ENCODE measurements at regions not wholly inside any gene's neighbourhood (a gene's known extent, or its start where the extent isn't known, plus 50 kb on each side); places are given as distances from the start of the nearest gene placed in this dataset.

DNA sequence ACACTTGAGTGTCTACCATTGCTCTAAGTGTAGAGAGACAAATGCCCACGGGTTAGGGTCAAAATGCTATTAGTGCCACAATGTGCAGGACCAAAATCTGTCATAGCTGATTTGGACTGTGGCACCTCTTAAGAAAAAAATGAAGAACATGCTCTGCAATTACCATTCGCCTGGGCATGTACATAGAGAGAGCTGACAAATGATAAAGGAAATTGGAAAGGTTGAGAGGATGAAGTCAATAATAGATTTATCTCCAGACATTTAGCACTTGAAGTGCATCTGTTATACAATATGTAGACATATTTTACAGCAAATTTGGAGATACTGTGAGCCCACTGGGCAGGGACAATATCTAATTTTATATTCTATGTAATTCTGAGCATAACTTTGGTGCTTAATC, 804.4 kb downstream of the SATB2 start:
- Histone ChIP-seq H3K9me3 (ENCODE audit: insufficient read depth, low read length) (no peaks in the 10 kb centered on the region), H3K36me3 (ENCODE audit: insufficient read depth, insufficient read length, low read length) (no peaks in the 10 kb centered on the region), H3K27me3 (ENCODE audit: insufficient read depth, insufficient read length) (no peaks in the 10 kb centered on the region), H3K9ac (ENCODE audit: insufficient read length, low read depth) (no peak overlapping the region), H3K4me3 (ENCODE audit: insufficient read length, low read depth) (no peak overlapping the region), H3K4me1 (ENCODE audit: insufficient read depth, insufficient read length) (no peaks in the 10 kb centered on the region)
- TF ChIP-seq YY1 (IDR thresholded peaks at IDR 0.05; ENCODE audit: insufficient read depth, insufficient read length) = no peak
- TF ChIP-seq SUZ12 (IDR thresholded peaks at IDR 0.05; ENCODE audit: extremely low read depth, insufficient read depth, insufficient read length) = no peak
- no peak for TF ChIP-seq ZNF274 (IDR thresholded peaks at IDR 0.05; ENCODE audit: low read depth, low read length)
- no peak for DNase-seq (ENCODE audit: low read depth, low spot score)

DNA sequence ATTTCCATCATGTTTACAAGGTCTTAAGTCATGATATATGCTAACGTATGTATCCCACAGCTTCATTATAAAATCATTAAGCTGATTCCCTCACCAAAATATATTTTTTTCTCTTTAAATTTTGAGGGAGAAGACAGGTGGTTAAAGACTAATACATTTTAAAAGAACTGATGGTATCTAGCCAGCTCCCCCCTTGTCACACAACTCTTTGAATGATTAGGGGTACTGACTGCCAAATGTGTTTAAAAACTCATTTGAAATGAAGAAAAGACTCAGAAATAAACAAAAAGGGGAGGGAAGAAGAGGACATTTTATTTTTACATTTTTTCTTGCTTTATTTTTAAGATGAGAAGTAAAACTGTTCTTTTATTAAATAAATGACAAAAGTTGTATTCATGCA, 805.3 kb downstream of the SATB2 start:
- Histone ChIP-seq H3K9ac (ENCODE audit: insufficient read length, low read depth) (no peak overlapping the region), H3K27me3 (ENCODE audit: insufficient read depth, insufficient read length) (no peaks in the 10 kb centered on the region), H3K4me1 (ENCODE audit: insufficient read depth, insufficient read length) (no peaks in the 10 kb centered on the region), H3K4me3 (ENCODE audit: insufficient read length, low read depth) (no peak overlapping the region), H3K36me3 (ENCODE audit: insufficient read depth, insufficient read length, low read length) (no peaks in the 10 kb centered on the region), H3K9me3 (ENCODE audit: insufficient read depth, low read length) (no peaks in the 10 kb centered on the region)
- no peak for TF ChIP-seq YY1 (IDR thresholded peaks at IDR 0.05; ENCODE audit: insufficient read depth, insufficient read length)
- DNase-seq (ENCODE audit: low read depth, low spot score) = no peak

DNA sequence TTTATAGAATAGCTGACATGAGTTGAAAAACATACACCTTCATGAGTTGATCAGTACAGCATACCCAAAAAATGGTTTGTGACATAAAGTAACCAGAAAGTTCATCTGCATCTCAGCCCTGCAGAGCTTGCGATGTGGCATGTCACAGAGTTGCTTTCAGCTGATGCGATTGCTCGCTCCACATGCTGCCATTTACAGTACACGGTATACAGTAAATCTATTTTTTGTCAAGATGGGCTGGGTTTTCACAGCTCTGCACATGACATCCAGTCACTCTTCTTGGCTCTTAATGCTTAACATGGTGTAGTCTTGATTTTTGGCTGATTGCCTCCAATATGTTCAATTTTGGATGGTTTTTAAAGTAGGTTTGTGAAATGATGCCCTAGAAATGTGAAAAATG, 811.9 kb downstream of the SATB2 start:
- no peaks in the 10 kb centered on the region for H3K4me1 ChIP-seq (ENCODE audit: insufficient read depth, insufficient read length)
- no peak overlapping the region for H3K4me3 ChIP-seq (ENCODE audit: insufficient read length, low read depth)
- H3K27me3 ChIP-seq (ENCODE audit: insufficient read depth, insufficient read length) = no peaks in the 10 kb centered on the region
- no peak overlapping the region for H3K9ac ChIP-seq (ENCODE audit: insufficient read length, low read depth)
- no peaks in the 10 kb centered on the region for H3K9me3 ChIP-seq (ENCODE audit: insufficient read depth, low read length)
- TF ChIP-seq SUZ12 (IDR thresholded peaks at IDR 0.05; ENCODE audit: extremely low read depth, insufficient read depth, insufficient read length) = no peak
- TF ChIP-seq YY1 (IDR thresholded peaks at IDR 0.05; ENCODE audit: insufficient read depth, insufficient read length) = no peak
- no peak for TF ChIP-seq ZNF274 (IDR thresholded peaks at IDR 0.05; ENCODE audit: low read depth, low read length)
- DNase-seq (ENCODE audit: low read depth, low spot score) = no peak
- no peaks in the 10 kb centered on the region for H3K36me3 ChIP-seq (ENCODE audit: insufficient read depth, insufficient read length, low read length)

DNA sequence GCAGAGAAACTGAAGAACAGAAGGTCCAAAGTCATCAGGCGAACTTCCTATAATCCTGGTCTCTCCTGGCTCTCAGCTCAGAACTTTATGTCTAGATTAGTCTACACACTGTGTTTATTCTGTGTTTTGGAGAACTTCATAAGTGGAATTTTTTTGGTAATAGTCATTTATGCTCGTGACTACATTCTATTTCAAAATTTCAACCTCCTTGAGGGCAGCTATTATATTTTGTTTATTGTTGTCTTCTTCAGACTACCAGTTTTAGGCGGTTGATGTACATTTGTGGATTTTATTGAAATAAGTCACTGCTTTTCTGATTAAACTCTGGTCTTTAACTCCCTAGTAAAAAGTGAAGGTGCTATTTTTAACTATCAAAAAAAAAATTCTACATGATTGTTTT, 816.6 kb downstream of the SATB2 start:
- no peak overlapping the region for H3K9ac ChIP-seq (ENCODE audit: insufficient read length, low read depth)
- H3K4me1 ChIP-seq (ENCODE audit: insufficient read depth, insufficient read length) = no peaks in the 10 kb centered on the region
- no peaks in the 10 kb centered on the region for H3K36me3 ChIP-seq (ENCODE audit: insufficient read depth, insufficient read length, low read length)
- H3K4me3 ChIP-seq (ENCODE audit: insufficient read length, low read depth) = no peak overlapping the region
- DNase-seq (ENCODE audit: low read depth, low spot score) = no peak
- no peaks in the 10 kb centered on the region for H3K9me3 ChIP-seq (ENCODE audit: insufficient read depth, low read length)
- no peaks in the 10 kb centered on the region for H3K27me3 ChIP-seq (ENCODE audit: insufficient read depth, insufficient read length)
- TF ChIP-seq YY1 (IDR thresholded peaks at IDR 0.05; ENCODE audit: insufficient read depth, insufficient read length) (no peak), ZNF274 (IDR thresholded peaks at IDR 0.05; ENCODE audit: low read depth, low read length) (no peak), SUZ12 (IDR thresholded peaks at IDR 0.05; ENCODE audit: extremely low read depth, insufficient read depth, insufficient read length) (no peak)

DNA sequence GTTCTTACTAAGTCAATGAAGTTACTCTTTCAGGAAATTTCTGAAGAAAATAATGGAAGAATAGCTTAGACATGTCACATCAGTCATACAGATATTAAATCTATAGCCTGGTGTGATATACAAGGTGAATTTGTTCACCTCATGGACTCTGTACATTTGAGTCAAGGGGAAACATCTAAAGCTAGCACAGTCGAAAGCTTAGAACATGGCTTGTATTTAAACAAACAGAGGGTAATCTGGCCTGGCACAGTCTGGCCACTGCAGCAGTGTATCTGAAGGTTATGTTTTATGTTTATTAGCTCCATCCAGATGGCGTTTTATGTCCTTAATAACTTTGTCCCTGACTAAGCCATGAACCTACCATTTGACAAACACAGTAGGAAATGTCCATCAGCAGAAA, 817.3 kb downstream of the SATB2 start:
- no peaks in the 10 kb centered on the region for H3K36me3 ChIP-seq (ENCODE audit: insufficient read depth, insufficient read length, low read length)
- H3K9me3 ChIP-seq (ENCODE audit: insufficient read depth, low read length) = no peaks in the 10 kb centered on the region
- H3K4me3 ChIP-seq (ENCODE audit: insufficient read length, low read depth) = no peak overlapping the region
- H3K27me3 ChIP-seq (ENCODE audit: insufficient read depth, insufficient read length) = no peaks in the 10 kb centered on the region
- DNase-seq (ENCODE audit: low read depth, low spot score) = no peak
- TF ChIP-seq SUZ12 (IDR thresholded peaks at IDR 0.05; ENCODE audit: extremely low read depth, insufficient read depth, insufficient read length) (no peak), YY1 (IDR thresholded peaks at IDR 0.05; ENCODE audit: insufficient read depth, insufficient read length) (no peak), ZNF274 (IDR thresholded peaks at IDR 0.05; ENCODE audit: low read depth, low read length) (no peak)
- H3K9ac ChIP-seq (ENCODE audit: insufficient read length, low read depth) = no peak overlapping the region
- H3K4me1 ChIP-seq (ENCODE audit: insufficient read depth, insufficient read length) = no peaks in the 10 kb centered on the region

DNA sequence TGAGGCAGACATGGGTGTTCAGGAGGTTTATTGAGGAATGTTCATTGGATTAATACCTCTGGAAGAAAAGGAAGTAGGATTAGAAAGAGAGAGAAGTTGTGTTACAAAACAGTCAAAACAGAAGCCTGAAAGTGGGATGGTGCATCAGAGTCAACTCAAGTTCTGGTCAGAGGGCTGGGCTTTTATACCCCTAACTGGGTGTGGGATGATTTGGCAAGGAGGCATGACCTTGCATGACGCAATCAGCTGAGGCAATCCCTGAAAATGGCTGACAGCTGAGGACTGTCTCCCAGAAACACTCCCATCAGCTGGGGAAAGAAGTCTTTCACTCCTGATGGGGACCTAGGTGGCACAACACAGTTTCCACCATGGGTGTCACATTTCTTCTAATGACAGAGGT, 818.2 kb downstream of the SATB2 start:
- no peak overlapping the region for H3K4me3 ChIP-seq (ENCODE audit: insufficient read length, low read depth)
- H3K9me3 ChIP-seq (ENCODE audit: insufficient read depth, low read length) = no peaks in the 10 kb centered on the region
- TF ChIP-seq SUZ12 (IDR thresholded peaks at IDR 0.05; ENCODE audit: extremely low read depth, insufficient read depth, insufficient read length) (no peak), YY1 (IDR thresholded peaks at IDR 0.05; ENCODE audit: insufficient read depth, insufficient read length) (no peak), ZNF274 (IDR thresholded peaks at IDR 0.05; ENCODE audit: low read depth, low read length) (no peak)
- H3K9ac ChIP-seq (ENCODE audit: insufficient read length, low read depth) = no peak overlapping the region
- no peaks in the 10 kb centered on the region for H3K27me3 ChIP-seq (ENCODE audit: insufficient read depth, insufficient read length)
- DNase-seq (ENCODE audit: low read depth, low spot score) = no peak
- H3K4me1 ChIP-seq (ENCODE audit: insufficient read depth, insufficient read length) = no peaks in the 10 kb centered on the region
- no peaks in the 10 kb centered on the region for H3K36me3 ChIP-seq (ENCODE audit: insufficient read depth, insufficient read length, low read length)

DNA sequence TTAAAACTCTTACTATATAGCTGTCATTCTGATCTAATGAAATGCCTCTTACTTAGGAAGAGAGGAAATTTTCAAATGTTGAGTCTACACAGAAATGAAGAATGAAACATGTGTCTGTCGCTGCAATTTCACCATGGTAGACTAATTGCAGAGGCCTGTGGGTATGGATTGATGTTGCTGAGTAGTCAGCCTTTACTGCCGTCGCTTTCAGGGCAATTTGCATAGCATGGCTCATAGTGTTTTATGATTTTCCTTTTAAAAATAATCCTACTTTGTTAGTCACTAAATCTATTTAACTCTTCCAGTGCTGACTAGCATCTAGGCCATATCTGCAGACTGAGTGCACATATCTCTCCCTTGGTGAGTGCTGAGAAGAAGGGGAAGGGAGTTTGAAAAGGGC, 819.2 kb downstream of the SATB2 start:
- Histone ChIP-seq H3K36me3 (ENCODE audit: insufficient read depth, insufficient read length, low read length) (no peaks in the 10 kb centered on the region), H3K9me3 (ENCODE audit: insufficient read depth, low read length) (no peaks in the 10 kb centered on the region), H3K4me1 (ENCODE audit: insufficient read depth, insufficient read length) (no peaks in the 10 kb centered on the region), H3K9ac (ENCODE audit: insufficient read length, low read depth) (no peak overlapping the region), H3K4me3 (ENCODE audit: insufficient read length, low read depth) (no peak overlapping the region), H3K27me3 (ENCODE audit: insufficient read depth, insufficient read length) (no peaks in the 10 kb centered on the region)
- no peak for DNase-seq (ENCODE audit: low read depth, low spot score)
- TF ChIP-seq ZNF274 (IDR thresholded peaks at IDR 0.05; ENCODE audit: low read depth, low read length) = no peak
- no peak for TF ChIP-seq YY1 (IDR thresholded peaks at IDR 0.05; ENCODE audit: insufficient read depth, insufficient read length)
- no peak for TF ChIP-seq SUZ12 (IDR thresholded peaks at IDR 0.05; ENCODE audit: extremely low read depth, insufficient read depth, insufficient read length)

DNA sequence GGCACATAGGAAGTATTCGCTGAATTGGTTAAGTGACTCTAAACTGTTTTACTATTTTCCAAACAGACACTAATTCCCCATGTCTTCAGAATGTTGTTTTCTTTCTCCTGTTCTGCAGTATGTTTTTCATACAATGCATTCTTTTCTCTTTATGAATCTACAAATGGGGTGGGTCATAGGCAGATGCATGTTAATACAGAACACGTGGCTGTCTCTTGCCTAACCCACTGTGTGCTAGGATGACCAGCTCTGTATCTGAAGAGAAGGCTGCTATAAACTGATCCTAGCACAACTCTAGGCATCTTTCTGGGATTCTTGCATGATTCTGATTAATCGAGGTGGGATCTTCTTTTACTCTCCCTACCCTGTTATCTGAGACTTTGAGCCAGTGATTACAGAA, 826.0 kb downstream of the PLCL1 start:
- Histone ChIP-seq H3K4me1 (ENCODE audit: insufficient read depth, insufficient read length) (no peaks in the 10 kb centered on the region), H3K9ac (ENCODE audit: insufficient read length, low read depth) (no peak overlapping the region), H3K27me3 (ENCODE audit: insufficient read depth, insufficient read length) (no peaks in the 10 kb centered on the region), H3K9me3 (ENCODE audit: insufficient read depth, low read length) (no peaks in the 10 kb centered on the region), H3K4me3 (ENCODE audit: insufficient read length, low read depth) (no peak overlapping the region), H3K36me3 (ENCODE audit: insufficient read depth, insufficient read length, low read length) (no peaks in the 10 kb centered on the region)
- DNase-seq (ENCODE audit: low read depth, low spot score) = no peak
- no peak for TF ChIP-seq YY1 (IDR thresholded peaks at IDR 0.05; ENCODE audit: insufficient read depth, insufficient read length)
